OCI-LY7 (cell line): ENCODE measurements at regions not wholly inside any gene's neighbourhood (a gene's known extent, or its start where the extent isn't known, plus 50 kb on each side); places are given as distances from the start of the nearest gene placed in this dataset.

Experiments
- BruUV-seq: library from RNA; stranded (reverse); fragments of 400-500 nt; replicated peaks from 2 replicates; lab custom pipeline; 2021; lab: Mats Ljungman, UMichigan
- CTCF ChIA-PET: fragments of 300-600 bp; sonication (Branson Sonifier 250); formaldehyde crosslinking; loops from one replicate; lab custom pipeline; 2022; ENCODE audit warnings: antibody characterized with exemption; ENCODE audit not compliant: unreplicated experiment; lab: Charles Lee
- POLR2A ChIA-PET: fragments of 300-600 bp; sonication (Branson Sonifier 250); formaldehyde crosslinking; loops from one replicate; lab custom pipeline; 2022; ENCODE audit warnings: antibody characterized with exemption; lab: Charles Lee
- DNase-seq: peaks from one replicate; pipeline ENCODE4 v3.0.0-alpha.2; 2015; ENCODE audit warnings: low spot score
- H2AFZ ChIP-seq: fragments of 200-600 bp; sonication (generic), shearing (Covaris generic); 2 replicates; pipeline ENCODE4 v1.6.1; 2014; ENCODE audit warnings: mild to moderate bottlenecking, antibody characterized with exemption, low read length, moderate library complexity
- H3K27ac ChIP-seq: fragments of 200-600 bp; sonication (generic); 2 replicates; pipeline ENCODE4 v1.5.1; 2014; ENCODE audit warnings: mixed run types, low read depth, mild to moderate bottlenecking, moderate library complexity, low read length, inconsistent platforms; ENCODE audit not compliant: poor library complexity, severe bottlenecking
- H3K36me3 ChIP-seq: fragments of 200-600 bp; sonication (generic); 2 replicates; pipeline ENCODE4 v1.6.1; 2014; ENCODE audit warnings: mild to moderate bottlenecking, antibody characterized with exemption, low read length, moderate library complexity, mixed read lengths; ENCODE audit not compliant: insufficient read depth
- H3K4me1 ChIP-seq: fragments of 200-600 bp; sonication (generic); 2 replicates; pipeline ENCODE4 v1.5.1; 2014; ENCODE audit warnings: mild to moderate bottlenecking, low read length; ENCODE audit not compliant: insufficient read depth, poor library complexity, severe bottlenecking
- H3K4me2 ChIP-seq: fragments of 200-600 bp; sonication (generic); 2 replicates; pipeline ENCODE4 v1.6.1; 2014; ENCODE audit warnings: mild to moderate bottlenecking, low read length
- H3K4me3 ChIP-seq: fragments of 200-600 bp; sonication (generic); 2 replicates; pipeline ENCODE4 v1.5.1; 2014; ENCODE audit warnings: mild to moderate bottlenecking, low read depth, low read length; ENCODE audit not compliant: poor library complexity, severe bottlenecking
- H3K79me2 ChIP-seq: fragments of 200-600 bp; sonication (generic); 2 replicates; pipeline ENCODE4 v1.6.1; 2016; ENCODE audit warnings: low read depth, mild to moderate bottlenecking, low read length, moderate library complexity, mixed read lengths; ENCODE audit not compliant: insufficient read depth
- H3K9me2 ChIP-seq: fragments of 200-600 bp; sonication (generic); 2 replicates; pipeline ENCODE4 v1.6.1; 2016; ENCODE audit warnings: mild to moderate bottlenecking, low read length, mixed read lengths; ENCODE audit not compliant: insufficient read depth
- H3K9me3 ChIP-seq: fragments of 200-600 bp; sonication (generic); 2 replicates; pipeline ENCODE4 v1.6.1; 2014; ENCODE audit warnings: mild to moderate bottlenecking, mixed run types, low read length, mixed read lengths
- H4K20me1 ChIP-seq: fragments of 200-600 bp; sonication (generic); 2 replicates; pipeline ENCODE4 v1.6.1; 2014; ENCODE audit warnings: mild to moderate bottlenecking, antibody characterized with exemption, low read length, moderate library complexity, mixed read lengths; ENCODE audit not compliant: insufficient read depth
- CTCF ChIP-seq: fragments of 200-600 bp; sonication (generic); conservative IDR thresholded peaks from 2 replicates; pipeline ENCODE4 v1.5.1; 2014; ENCODE audit warnings: mild to moderate bottlenecking, antibody characterized with exemption, low read length, moderate library complexity, mixed read lengths
- EZH2phosphoT487 ChIP-seq: fragments of 200-600 bp; sonication (generic); IDR thresholded peaks from 2 replicates; pipeline ENCODE4 v1.6.1; 2018; ENCODE audit warnings: low read depth, borderline replicate concordance, mild to moderate bottlenecking, mixed run types, antibody characterized with exemption, low read length, moderate library complexity, mixed read lengths
- intact Hi-C: fragments of 100-400 bp; cut with micrococcal nuclease; formaldehyde crosslinking; loops from one replicate; pipeline ENCODE4 v1.10.0; 2022; ENCODE audit not compliant: unreplicated experiment

- no TSS peak for BruUV-seq
Observed at GRCh38 chr7:37796138-37796775, 52.1 kb upstream of the NME8 start.

More at GRCh38 chr7:37796138-37796775, 52.1 kb upstream of the NME8 start:
- no peaks in the 10 kb centered on the region for H3K4me1 ChIP-seq
- no peaks in the 10 kb centered on the region for H3K79me2 ChIP-seq
- intact Hi-C loops = no loop called here
- H3K4me2 ChIP-seq = no peak overlapping the region
- H2AFZ ChIP-seq = no peak overlapping the region
- no peak for DNase-seq
- ChIA-PET CTCF (no interaction called here), POLR2A (interaction anchor here (0.7 kb wide), 1 partner anchor 943 kb away, joined by 3 read pairs; no protein-coding TSS in a partner anchor)
- H4K20me1 ChIP-seq = no peaks in the 10 kb centered on the region
- no peak overlapping the region for H3K27ac ChIP-seq
- TF ChIP-seq CTCF (no peak), EZH2phosphoT487 (no peak)
- H3K9me2 ChIP-seq = no peaks in the 10 kb centered on the region
- no peak overlapping the region for H3K4me3 ChIP-seq
- no peaks in the 10 kb centered on the region for H3K36me3 ChIP-seq
- no peaks in the 10 kb centered on the region for H3K9me3 ChIP-seq
